Lower lobe of right lung (tissue), 2 donors: ENCODE measurements at regions not wholly inside any gene's neighbourhood (a gene's known extent, or its start where the extent isn't known, plus 50 kb on each side); places are given as distances from the start of the nearest gene placed in this dataset.

Experiments
- ATAC-seq, 2 donors: fragments of 200-7000 bp; cut with Tn5 transposase; one replicate each; pipeline ENCODE4 v1.9.1; 2020 to 2022; ENCODE audit warnings: mild to moderate bottlenecking in 2 of 2, moderate library complexity in 2 of 2
- DNase-seq: peaks from one replicate; pipeline ENCODE4 v3.0.0-alpha.2; 2020
- H3K27ac ChIP-seq: fragments of 200-600 bp; one replicate; pipeline ENCODE4 v1.8.0; 2022
- H3K27me3 ChIP-seq: fragments of 200-600 bp; one replicate; pipeline ENCODE4 v1.8.0; 2022; ENCODE audit warnings: low read depth
- H3K36me3 ChIP-seq: fragments of 200-600 bp; one replicate; pipeline ENCODE4 v1.8.0; 2022; ENCODE audit warnings: mild to moderate bottlenecking
- H3K4me1 ChIP-seq: fragments of 200-600 bp; one replicate; pipeline ENCODE4 v1.8.0; 2022
- H3K4me3 ChIP-seq: fragments of 200-600 bp; one replicate; pipeline ENCODE4 v1.8.0; 2022; ENCODE audit warnings: mild to moderate bottlenecking
- H3K9me3 ChIP-seq: fragments of 200-600 bp; one replicate; pipeline ENCODE4 v1.8.0; 2022
- intact Hi-C: fragments of 100-400 bp; cut with DNase I; formaldehyde crosslinking; loops from one replicate; pipeline ENCODE4 v1.11.0; 2022
- TF ChIP-seq, protein P1 (sequence below): fragments of 200-600 bp; IDR thresholded peaks from one replicate; pipeline ENCODE4 v1.8.0; 2022; ENCODE audit warnings: antibody characterized with exemption, mild to moderate bottlenecking
- donor health status: DM: no; HTN: yes; CAD: no; lungs with severe emphysema.

DNA sequence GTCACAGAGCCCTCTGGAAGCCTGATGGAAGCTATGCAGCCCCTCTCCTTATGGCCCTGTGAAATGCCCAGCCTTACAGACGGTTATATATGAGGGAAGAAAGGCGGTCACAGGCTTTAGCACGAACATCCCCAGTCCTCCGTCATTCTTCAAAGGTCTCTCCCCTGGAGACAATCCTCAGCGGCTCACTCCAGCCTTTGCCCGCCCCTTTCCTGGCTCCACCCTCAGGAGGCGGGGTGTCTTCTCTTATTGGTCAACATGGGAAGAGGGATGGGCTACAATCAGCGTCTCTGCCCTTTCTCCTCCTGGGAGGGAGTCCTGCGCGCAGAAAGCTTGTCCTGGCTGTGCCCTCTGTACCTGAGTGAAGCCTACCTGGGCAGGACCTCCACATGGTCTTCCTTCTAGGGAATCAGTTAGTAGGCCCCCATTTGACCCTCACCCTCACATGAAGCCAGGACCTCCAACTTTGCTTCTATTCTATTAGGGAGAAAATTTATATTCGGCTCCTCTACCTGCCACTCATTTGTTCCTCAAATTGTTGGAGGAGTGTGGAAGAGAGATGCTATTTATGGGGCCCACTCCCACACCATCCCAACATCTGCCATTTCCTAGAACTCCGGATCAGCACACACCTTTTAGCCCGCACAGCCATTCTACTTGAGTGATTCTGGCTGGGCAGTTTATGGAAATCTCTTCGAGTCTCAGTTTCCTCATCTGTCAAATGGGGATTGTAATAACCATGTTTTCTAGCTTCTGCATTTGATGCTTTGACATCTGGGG lies 112.9 kb upstream of the SLC6A11 start:
- Histone ChIP-seq H3K9me3 (no peaks in the 10 kb centered on the region), H3K4me3 (no peak overlapping the region), H3K27me3 (peaks cover 49% of the 10 kb centered on the region), H3K36me3 (no peaks in the 10 kb centered on the region), H3K4me1 (no peaks in the 10 kb centered on the region), H3K27ac (no peak overlapping the region)
- intact Hi-C loops, result no loop called here
- ATAC-seq, result no peak
- DNase-seq, result no peak
- TF ChIP-seq, protein P1, sequence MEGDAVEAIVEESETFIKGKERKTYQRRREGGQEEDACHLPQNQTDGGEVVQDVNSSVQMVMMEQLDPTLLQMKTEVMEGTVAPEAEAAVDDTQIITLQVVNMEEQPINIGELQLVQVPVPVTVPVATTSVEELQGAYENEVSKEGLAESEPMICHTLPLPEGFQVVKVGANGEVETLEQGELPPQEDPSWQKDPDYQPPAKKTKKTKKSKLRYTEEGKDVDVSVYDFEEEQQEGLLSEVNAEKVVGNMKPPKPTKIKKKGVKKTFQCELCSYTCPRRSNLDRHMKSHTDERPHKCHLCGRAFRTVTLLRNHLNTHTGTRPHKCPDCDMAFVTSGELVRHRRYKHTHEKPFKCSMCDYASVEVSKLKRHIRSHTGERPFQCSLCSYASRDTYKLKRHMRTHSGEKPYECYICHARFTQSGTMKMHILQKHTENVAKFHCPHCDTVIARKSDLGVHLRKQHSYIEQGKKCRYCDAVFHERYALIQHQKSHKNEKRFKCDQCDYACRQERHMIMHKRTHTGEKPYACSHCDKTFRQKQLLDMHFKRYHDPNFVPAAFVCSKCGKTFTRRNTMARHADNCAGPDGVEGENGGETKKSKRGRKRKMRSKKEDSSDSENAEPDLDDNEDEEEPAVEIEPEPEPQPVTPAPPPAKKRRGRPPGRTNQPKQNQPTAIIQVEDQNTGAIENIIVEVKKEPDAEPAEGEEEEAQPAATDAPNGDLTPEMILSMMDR, result no peak

DNA sequence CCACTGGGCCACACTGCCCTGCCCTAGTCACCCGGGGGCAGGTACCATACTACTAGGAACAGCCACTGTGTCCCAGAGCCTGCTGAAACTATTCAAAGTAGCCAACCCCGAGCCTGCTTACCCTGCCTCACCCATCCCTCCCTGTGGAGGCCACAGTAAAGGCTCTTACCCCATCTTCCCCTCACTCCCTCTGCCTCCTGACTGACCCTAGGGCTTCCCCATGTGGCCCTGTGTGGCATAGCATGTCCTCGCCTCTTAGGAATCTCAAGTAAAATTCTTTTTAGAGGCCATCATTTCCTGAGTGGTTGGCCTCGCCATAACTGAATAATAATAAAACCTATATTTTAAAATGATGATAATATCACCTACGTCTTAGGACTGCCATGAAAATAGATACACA lies 112.2 kb upstream of the SLC6A11 start:
- intact Hi-C loops, result no loop called here
- DNase-seq, result no peak
- no peaks in the 10 kb centered on the region for H3K36me3 ChIP-seq
- no peak overlapping the region for H3K27ac ChIP-seq
- no peak for ATAC-seq
- peaks cover 57% of the 10 kb centered on the region for H3K27me3 ChIP-seq
- H3K4me3 ChIP-seq, result no peak overlapping the region
- no peaks in the 10 kb centered on the region for H3K9me3 ChIP-seq
- TF ChIP-seq, protein P1, result no peak
- H3K4me1 ChIP-seq, result no peaks in the 10 kb centered on the region

DNA sequence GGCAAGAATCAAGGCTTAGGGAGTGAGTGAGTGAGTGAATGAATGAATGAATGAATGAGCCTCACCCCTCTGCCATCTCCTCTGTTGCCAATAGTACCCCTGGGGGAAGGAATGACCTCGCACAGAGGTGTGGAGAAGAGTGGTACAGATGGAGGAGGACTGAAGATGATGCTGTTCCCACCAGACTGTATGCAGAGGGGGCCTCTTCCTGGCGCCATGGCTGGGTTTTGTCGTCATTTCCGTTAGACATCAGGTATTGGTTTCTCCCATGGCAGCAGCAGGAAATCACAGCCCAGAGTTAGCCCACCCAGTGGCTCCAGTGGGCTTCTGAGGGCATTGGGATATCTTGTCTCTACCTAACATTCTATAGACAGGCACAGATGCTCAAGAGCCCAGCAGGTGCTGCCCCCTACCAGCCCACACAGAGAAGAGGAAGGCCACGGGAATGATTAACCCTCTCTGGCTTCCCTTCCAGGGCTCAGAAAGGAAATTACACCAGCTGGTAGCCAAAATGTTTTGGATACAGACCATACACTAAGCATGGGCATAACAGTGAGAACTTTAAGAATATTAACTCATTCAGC lies 109.8 kb upstream of the SLC6A11 start:
- no peak for ATAC-seq
- H3K4me1 ChIP-seq, result no peaks in the 10 kb centered on the region
- no peak overlapping the region for H3K4me3 ChIP-seq
- H3K27me3 ChIP-seq, result peaks cover 66% of the 10 kb centered on the region
- TF ChIP-seq, protein P1, result no peak
- no peaks in the 10 kb centered on the region for H3K9me3 ChIP-seq
- no peak for DNase-seq
- intact Hi-C loops, result no loop called here
- H3K36me3 ChIP-seq, result no peaks in the 10 kb centered on the region
- H3K27ac ChIP-seq, result no peak overlapping the region

DNA sequence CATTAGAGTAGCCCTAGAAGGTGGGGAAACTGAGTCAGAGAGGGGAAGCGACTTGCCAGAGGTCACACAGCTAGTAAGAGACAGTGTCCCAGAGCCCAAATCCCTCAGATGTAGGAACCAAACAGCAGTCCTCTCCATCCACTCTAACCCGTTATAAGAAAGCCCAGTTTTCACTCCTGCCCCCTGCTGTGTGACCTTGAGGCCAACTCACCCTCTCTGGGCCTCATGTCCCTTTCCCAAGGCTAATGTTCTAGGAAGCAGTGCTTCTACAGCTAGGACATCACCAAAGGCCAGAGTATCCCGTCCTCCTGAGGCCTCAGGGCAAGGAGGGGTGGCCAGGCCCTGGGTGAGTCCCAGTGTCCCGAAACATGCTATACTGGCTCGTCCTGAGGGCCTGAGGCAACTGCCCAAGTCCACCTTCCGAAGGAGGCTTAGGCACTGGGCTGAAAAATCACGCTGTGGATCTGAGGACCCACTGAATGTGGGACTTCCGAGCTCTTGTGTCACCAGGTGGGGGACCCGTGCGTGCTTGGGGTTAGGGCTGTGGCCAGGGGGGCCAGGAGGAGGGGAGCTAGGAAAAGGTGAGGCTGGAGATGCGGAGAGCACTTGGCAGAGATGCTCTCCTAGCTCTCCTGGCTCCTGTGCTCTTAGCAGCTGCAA lies 109.2 kb upstream of the SLC6A11 start:
- Histone ChIP-seq H3K4me1 (no peaks in the 10 kb centered on the region), H3K36me3 (no peaks in the 10 kb centered on the region), H3K27ac (no peak overlapping the region), H3K27me3 (peaks cover 66% of the 10 kb centered on the region), H3K4me3 (no peak overlapping the region), H3K9me3 (no peaks in the 10 kb centered on the region)
- ATAC-seq (no peak), DNase-seq (no peak)
- TF ChIP-seq, protein P1, result no peak
- intact Hi-C loops, result no loop called here

DNA sequence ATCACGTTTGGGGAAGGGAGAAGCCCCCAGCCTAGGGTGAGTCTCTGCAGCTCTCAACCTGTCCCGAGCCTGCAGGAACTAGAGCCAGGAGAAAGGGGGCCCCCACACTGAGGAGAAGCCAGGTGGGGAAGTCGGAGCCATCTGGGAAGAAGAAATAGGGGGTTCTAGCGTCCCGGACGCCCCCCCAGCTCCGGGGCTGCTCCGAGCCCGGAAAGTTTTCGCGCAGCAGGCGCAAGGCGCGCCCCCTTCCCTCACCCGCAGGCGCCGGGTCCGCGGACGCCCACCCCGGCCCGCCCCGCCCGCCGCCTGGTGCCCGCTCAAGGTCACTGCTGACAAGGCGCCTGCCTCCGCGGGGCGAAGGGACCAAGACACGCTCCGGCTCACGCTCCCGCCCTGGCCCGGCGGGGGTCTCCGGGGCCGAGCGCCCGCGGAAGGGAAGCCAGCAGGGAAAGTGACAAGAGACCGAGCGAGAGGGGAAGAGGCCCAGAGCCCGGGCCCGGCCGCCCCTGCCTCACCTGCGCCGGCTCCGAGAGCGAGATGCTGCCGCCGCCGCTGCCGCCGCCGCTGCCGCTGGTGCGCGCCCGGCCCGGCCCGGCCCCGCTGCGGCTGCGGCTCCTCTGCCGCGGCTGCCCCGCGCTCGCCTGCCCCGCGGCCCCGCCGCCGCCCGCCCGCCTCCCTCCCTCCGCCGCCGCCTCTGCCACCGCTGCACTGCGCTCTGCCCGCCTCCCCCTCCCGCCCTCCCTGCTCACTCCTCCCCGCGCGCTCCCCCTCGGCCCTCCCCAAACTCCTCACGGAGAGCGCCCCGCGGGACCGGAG lies 108.4 kb upstream of the SLC6A11 start:
- peaks cover 66% of the 10 kb centered on the region for H3K27me3 ChIP-seq
- no peaks in the 10 kb centered on the region for H3K9me3 ChIP-seq
- no peaks in the 10 kb centered on the region for H3K4me1 ChIP-seq
- TF ChIP-seq, protein P1, result no peak
- H3K36me3 ChIP-seq, result no peaks in the 10 kb centered on the region
- ATAC-seq (no peak), DNase-seq (no peak)
- intact Hi-C loops, result no loop called here
- no peak overlapping the region for H3K27ac ChIP-seq
- H3K4me3 ChIP-seq, result no peak overlapping the region
